ENCODE measurements at regions not wholly inside any gene's neighbourhood (a gene's known extent, or its start where the extent isn't known, plus 50 kb on each side); places are given as distances from the start of the nearest gene placed in this dataset.
"Not testable (repeated sequence)": the region's sequence is repeated elsewhere in the genome, so short reads cannot be mapped to it uniquely, and the experiment has no call there.

- peaks cover 2% of the 10 kb centered on the region for H3K36me3 Mint-ChIP-seq
- H3K27ac Mint-ChIP-seq, result no peak overlapping the region
- peaks cover 11% of the 10 kb centered on the region for H3K27me3 Mint-ChIP-seq
- H3K4me1 Mint-ChIP-seq, result no peaks in the 10 kb centered on the region
- H3K9me3 Mint-ChIP-seq, result no peaks in the 10 kb centered on the region
- H3K4me3 Mint-ChIP-seq, result no peak overlapping the region
These were observed 88.0 kb upstream of the OSBPL11 start for GRCh38 chr3:125683067-125683829.

GRCh38 chr3:125684199-125684598 is 88.9 kb upstream of the OSBPL11 start:
- Mint-ChIP-seq H3K9me3 (no peaks in the 10 kb centered on the region), H3K4me3 (no peak overlapping the region), H3K36me3 (no peaks in the 10 kb centered on the region), H3K27ac (no peak overlapping the region), H3K27me3 (peaks cover 11% of the 10 kb centered on the region), H3K4me1 (no peaks in the 10 kb centered on the region)

- H3K4me1 Mint-ChIP-seq, H3K27ac Mint-ChIP-seq, H3K36me3 Mint-ChIP-seq, H3K9me3 Mint-ChIP-seq, H3K4me3 Mint-ChIP-seq: not testable (repeated sequence)
- H3K27me3 Mint-ChIP-seq, result peaks cover 11% of the 10 kb centered on the region
These were observed 90.4 kb upstream of the OSBPL11 start for GRCh38 chr3:125685741-125686140.

- Mint-ChIP-seq H3K27ac (no peak overlapping the region), H3K4me1 (no peaks in the 10 kb centered on the region), H3K36me3 (no peaks in the 10 kb centered on the region), H3K9me3 (no peaks in the 10 kb centered on the region), H3K27me3 (peaks cover 4% of the 10 kb centered on the region), H3K4me3 (peak overlapping the region in 1 of 4 donors; percentile 9)
These were observed 97.1 kb upstream of the OSBPL11 start for GRCh38 chr3:125692361-125692760.

- H3K36me3 Mint-ChIP-seq, result no peaks in the 10 kb centered on the region
- H3K9me3 Mint-ChIP-seq, result no peaks in the 10 kb centered on the region
- no peak overlapping the region for H3K4me3 Mint-ChIP-seq
- H3K27me3 Mint-ChIP-seq, result peaks cover 4% of the 10 kb centered on the region
- H3K4me1 Mint-ChIP-seq, result peaks cover 0 to 3% (median 0%) of the 10 kb centered on the region in 3 donors
- no peak overlapping the region for H3K27ac Mint-ChIP-seq
These were observed 98.6 kb upstream of the OSBPL11 start for GRCh38 chr3:125693887-125694286.

GRCh38 chr3:125694761-125695294 is 99.5 kb upstream of the OSBPL11 start:
- no peaks in the 10 kb centered on the region for H3K36me3 Mint-ChIP-seq
- no peak overlapping the region for H3K4me3 Mint-ChIP-seq
- no peaks in the 10 kb centered on the region for H3K9me3 Mint-ChIP-seq
- H3K4me1 Mint-ChIP-seq, result peaks cover 0 to 3% (median 0%) of the 10 kb centered on the region in 3 donors
- H3K27ac Mint-ChIP-seq, result no peak overlapping the region
- H3K27me3 Mint-ChIP-seq, result peaks cover 4% of the 10 kb centered on the region

- H3K9me3 Mint-ChIP-seq, result no peaks in the 10 kb centered on the region
- H3K27ac Mint-ChIP-seq, result no peak overlapping the region
- peaks cover 0 to 3% (median 0%) of the 10 kb centered on the region in 3 donors for H3K4me1 Mint-ChIP-seq
- H3K27me3 Mint-ChIP-seq, result peaks cover 4% of the 10 kb centered on the region
- no peaks in the 10 kb centered on the region for H3K36me3 Mint-ChIP-seq
- no peak overlapping the region for H3K4me3 Mint-ChIP-seq
These were observed 100.4 kb upstream of the OSBPL11 start for GRCh38 chr3:125695688-125696087.

- H3K27me3 Mint-ChIP-seq, H3K4me1 Mint-ChIP-seq, H3K9me3 Mint-ChIP-seq, H3K4me3 Mint-ChIP-seq, H3K36me3 Mint-ChIP-seq, H3K27ac Mint-ChIP-seq: not testable (repeated sequence)
These were observed 101.8 kb upstream of the OSBPL11 start for GRCh38 chr3:125697126-125697525.

- H3K4me1 Mint-ChIP-seq, H3K9me3 Mint-ChIP-seq, H3K4me3 Mint-ChIP-seq, H3K27me3 Mint-ChIP-seq, H3K36me3 Mint-ChIP-seq: not testable (repeated sequence)
- peak overlapping the region in 1 of 3 donors; percentile 53 for H3K27ac Mint-ChIP-seq
These were observed 102.8 kb upstream of the OSBPL11 start for GRCh38 chr3:125697979-125698640.

GRCh38 chr3:125715651-125716050 is 120.4 kb upstream of the OSBPL11 start:
- H3K4me3 Mint-ChIP-seq, result no peak overlapping the region
- H3K27me3 Mint-ChIP-seq, result no peaks in the 10 kb centered on the region
- H3K4me1 Mint-ChIP-seq, result no peaks in the 10 kb centered on the region
- H3K27ac Mint-ChIP-seq, result no peak overlapping the region
- H3K9me3 Mint-ChIP-seq, result no peaks in the 10 kb centered on the region
- H3K36me3 Mint-ChIP-seq, result no peaks in the 10 kb centered on the region

- not testable (repeated sequence) for H3K4me1 Mint-ChIP-seq, H3K4me3 Mint-ChIP-seq, H3K36me3 Mint-ChIP-seq, H3K27ac Mint-ChIP-seq, H3K27me3 Mint-ChIP-seq, H3K9me3 Mint-ChIP-seq
These were observed 136.9 kb upstream of the OSBPL11 start for GRCh38 chr3:125732151-125732550.

- not testable (repeated sequence) for H3K27ac Mint-ChIP-seq, H3K9me3 Mint-ChIP-seq, H3K36me3 Mint-ChIP-seq, H3K27me3 Mint-ChIP-seq, H3K4me3 Mint-ChIP-seq, H3K4me1 Mint-ChIP-seq
These were observed 146.9 kb upstream of the OSBPL11 start for GRCh38 chr3:125741991-125742718.

- H3K4me3 Mint-ChIP-seq, H3K9me3 Mint-ChIP-seq, H3K27me3 Mint-ChIP-seq, H3K4me1 Mint-ChIP-seq, H3K36me3 Mint-ChIP-seq, H3K27ac Mint-ChIP-seq: not testable (repeated sequence)
These were observed 147.5 kb upstream of the OSBPL11 start for GRCh38 chr3:125742845-125743244.

- H3K9me3 Mint-ChIP-seq, H3K27me3 Mint-ChIP-seq, H3K4me1 Mint-ChIP-seq, H3K27ac Mint-ChIP-seq, H3K4me3 Mint-ChIP-seq, H3K36me3 Mint-ChIP-seq: not testable (repeated sequence)
These were observed 161.8 kb upstream of the OSBPL11 start for GRCh38 chr3:125757050-125757449.

GRCh38 chr3:125758641-125759130 is 163.4 kb upstream of the OSBPL11 start:
- H3K9me3 Mint-ChIP-seq, H3K36me3 Mint-ChIP-seq, H3K4me1 Mint-ChIP-seq, H3K27ac Mint-ChIP-seq, H3K4me3 Mint-ChIP-seq: not testable (repeated sequence)
- H3K27me3 Mint-ChIP-seq, result peaks cover 15% of the 10 kb centered on the region

Data from IgD-negative memory B cell (primary cell).